DND-41 (cell line): ENCODE measurements at regions not wholly inside any gene's neighbourhood (a gene's known extent, or its start where the extent isn't known, plus 50 kb on each side); places are given as distances from the start of the nearest gene placed in this dataset.

Experiments
- ATAC-seq: fragments of 200-7000 bp; cut with Tn5 transposase; 3 replicates; pipeline ENCODE4 v1.9.1; 2021; ENCODE audit warnings: low read depth; ENCODE audit not compliant: insufficient read depth
- DNase-seq: peaks from one replicate; pipeline ENCODE4 v3.0.0-alpha.2; 2020
- H2AFZ ChIP-seq: 2 replicates; pipeline ENCODE4 v1.6.0; 2012; ENCODE audit warnings: low read depth, low read length
- H3K27ac ChIP-seq: 2 replicates; pipeline ENCODE4 v1.5.1; 2012; ENCODE audit warnings: low read length, inconsistent platforms
- H3K27me3 ChIP-seq: fragments of 200-600 bp; sonication (generic); 2 replicates; pipeline ENCODE4 v1.6.0; 2012; ENCODE audit warnings: low read length, mild to moderate bottlenecking, inconsistent platforms; ENCODE audit not compliant: insufficient read depth, poor library complexity
- H3K36me3 ChIP-seq: 2 replicates; pipeline ENCODE4 v1.5.1; 2012; ENCODE audit warnings: low read length, inconsistent platforms; ENCODE audit not compliant: insufficient read depth
- H3K4me1 ChIP-seq: 2 replicates; pipeline ENCODE4 v1.5.1; 2012; ENCODE audit warnings: mild to moderate bottlenecking, low read length; ENCODE audit not compliant: insufficient read depth
- H3K4me2 ChIP-seq: 2 replicates; pipeline ENCODE4 v1.6.0; 2012; ENCODE audit warnings: mild to moderate bottlenecking, moderate library complexity, low read length, inconsistent platforms; ENCODE audit not compliant: insufficient read depth
- H3K4me3 ChIP-seq, 2 experiments: fragments of 200-600 bp in 1 of 2; shearing (Covaris generic) in 1 of 2; 2 replicates each; pipeline ENCODE4 v1.5.1; 2012 to 2016; ENCODE audit warnings: inconsistent platforms in 2 of 2, low read length in 2 of 2, mild to moderate bottlenecking in 2 of 2, low read depth in 1 of 2, moderate library complexity in 1 of 2
- H3K79me2 ChIP-seq: 2 replicates; pipeline ENCODE4 v1.6.0; 2012; ENCODE audit warnings: low read length, inconsistent platforms; ENCODE audit not compliant: insufficient read depth
- H3K9ac ChIP-seq: 2 replicates; pipeline ENCODE4 v1.6.0; 2012; ENCODE audit warnings: low read depth, mild to moderate bottlenecking, inconsistent platforms, low read length, moderate library complexity
- H3K9me3 ChIP-seq: 2 replicates; pipeline ENCODE4 v1.5.1; 2012; ENCODE audit warnings: low read length, moderate library complexity, mild to moderate bottlenecking, inconsistent platforms; ENCODE audit not compliant: insufficient read depth, severe bottlenecking
- H4K20me1 ChIP-seq: 2 replicates; pipeline ENCODE4 v1.6.0; 2012; ENCODE audit warnings: low read length; ENCODE audit not compliant: insufficient read depth
- CTCF ChIP-seq: IDR thresholded peaks from 2 replicates; pipeline ENCODE4 v1.5.1; 2012; ENCODE audit warnings: borderline replicate concordance, low read length, moderate library complexity, mild to moderate bottlenecking; ENCODE audit not compliant: poor library complexity, severe bottlenecking; ENCODE audit errors: extremely low read depth
- EZH2 ChIP-seq: IDR thresholded peaks from 3 replicates; pipeline ENCODE4 v1.6.1; 2012; ENCODE audit warnings: borderline replicate concordance, low read depth, mild to moderate bottlenecking, moderate library complexity, low read length, inconsistent platforms; ENCODE audit not compliant: severe bottlenecking

GRCh38 chr2:163187995-163188655 lies 349.6 kb upstream of the KCNH7 start:
- H3K27ac ChIP-seq: no peak overlapping the region
- no peaks in the 10 kb centered on the region for H3K9me3 ChIP-seq
- H4K20me1 ChIP-seq: no peaks in the 10 kb centered on the region
- DNase-seq (no peak), ATAC-seq (no peak)
- H3K36me3 ChIP-seq: no peaks in the 10 kb centered on the region
- no peak overlapping the region for H3K9ac ChIP-seq
- no peaks in the 10 kb centered on the region for H3K4me1 ChIP-seq
- H3K27me3 ChIP-seq: no peaks in the 10 kb centered on the region
- H3K4me2 ChIP-seq: no peak overlapping the region
- no peak for TF ChIP-seq CTCF
- TF ChIP-seq EZH2: no peak
- H3K4me3 ChIP-seq: no peak overlapping the region
- H3K79me2 ChIP-seq: no peaks in the 10 kb centered on the region
- H2AFZ ChIP-seq: no peak overlapping the region

- Histone ChIP-seq H3K27me3 (no peaks in the 10 kb centered on the region), H3K79me2 (no peaks in the 10 kb centered on the region), H3K4me3 (no peak overlapping the region), H3K4me2 (no peak overlapping the region), H2AFZ (no peak overlapping the region), H3K27ac (no peak overlapping the region), H3K9ac (no peak overlapping the region), H4K20me1 (no peaks in the 10 kb centered on the region), H3K4me1 (no peaks in the 10 kb centered on the region), H3K36me3 (no peaks in the 10 kb centered on the region), H3K9me3 (no peaks in the 10 kb centered on the region)
- DNase-seq (no peak), ATAC-seq (no peak)
- TF ChIP-seq CTCF (no peak), EZH2 (no peak)
Observed at GRCh38 chr2:163187119-163187518, 348.6 kb upstream of the KCNH7 start.

GRCh38 chr2:163185160-163185559 lies 346.6 kb upstream of the KCNH7 start:
- Histone ChIP-seq H3K4me3 (no peak overlapping the region), H3K27me3 (no peaks in the 10 kb centered on the region), H3K9ac (no peak overlapping the region), H3K36me3 (no peaks in the 10 kb centered on the region), H2AFZ (no peak overlapping the region), H4K20me1 (no peaks in the 10 kb centered on the region), H3K79me2 (no peaks in the 10 kb centered on the region), H3K4me1 (no peaks in the 10 kb centered on the region), H3K27ac (no peak overlapping the region), H3K9me3 (no peaks in the 10 kb centered on the region), H3K4me2 (no peak overlapping the region)
- ATAC-seq: no peak
- no peak for TF ChIP-seq EZH2
- no peak for TF ChIP-seq CTCF
- no peak for DNase-seq
